Vagina (tissue), 2 donors: ENCODE measurements at regions not wholly inside any gene's neighbourhood (a gene's known extent, or its start where the extent isn't known, plus 50 kb on each side); places are given as distances from the start of the nearest gene placed in this dataset.
"Not testable (repeated sequence)": the region's sequence is repeated elsewhere in the genome, so short reads cannot be mapped to it uniquely, and the experiment has no call there.

Experiments used
- DNase-seq, 2 donors: peaks; one replicate each; pipeline ENCODE4 v3.0.0-alpha.2; 2017; ENCODE audit errors: extremely low spot score in 2 of 2
- H3K27ac ChIP-seq: fragments of 200-600 bp; sonication (generic); one replicate; pipeline ENCODE4 v1.5.1; 2019
- H3K27me3 ChIP-seq: fragments of 200-600 bp; sonication (generic); one replicate; pipeline ENCODE4 v1.5.1; 2019
- H3K36me3 ChIP-seq, 2 donors: fragments of 200-600 bp; sonication (generic); one replicate each; pipeline ENCODE4 v1.5.1; 2017 to 2019
- H3K4me1 ChIP-seq: fragments of 200-600 bp; sonication (generic); one replicate; pipeline ENCODE4 v1.5.1; 2019
- H3K4me3 ChIP-seq, 2 donors: fragments of 200-600 bp; sonication (generic); 1 replicate in 1 of 2; 2 replicates in 1 of 2; pipeline ENCODE4 v1.5.1; 2016 to 2019
- H3K9me3 ChIP-seq: fragments of 200-600 bp; sonication (generic); one replicate; pipeline ENCODE4 v1.5.1; 2019
- POLR2A ChIP-seq, 2 donors: fragments of 450-650 bp; IDR thresholded peaks; one replicate each; pipeline ENCODE4 v1.6.1; 2017; ENCODE audit warnings: antibody characterized with exemption in 2 of 2, mild to moderate bottlenecking in 2 of 2, moderate library complexity in 2 of 2
- POLR2AphosphoS5 ChIP-seq, 2 donors: sonication (generic); formaldehyde crosslinking; IDR thresholded peaks; one replicate each; pipeline ENCODE4 v1.9.0; 2017; ENCODE audit warnings: antibody characterized with exemption in 2 of 2, mild to moderate bottlenecking in 2 of 2, low read depth in 1 of 2; ENCODE audit not compliant: insufficient read depth in 1 of 2
- intact Hi-C: fragments of 100-400 bp; cut with DNase I; formaldehyde crosslinking; loops from one replicate; pipeline ENCODE4 v1.15.1; 2023
- TF ChIP-seq, protein P1 (sequence below), 3 experiments: fragments of 450-650 bp in 2 of 3; fragments of 200-600 bp in 1 of 3; sonication (generic) in 1 of 3; IDR thresholded peaks; one replicate each; pipeline ENCODE4 v1.5.1; 2017 to 2019; ENCODE audit warnings: antibody characterized with exemption in 3 of 3, mild to moderate bottlenecking in 2 of 3, moderate library complexity in 2 of 3

DNA sequence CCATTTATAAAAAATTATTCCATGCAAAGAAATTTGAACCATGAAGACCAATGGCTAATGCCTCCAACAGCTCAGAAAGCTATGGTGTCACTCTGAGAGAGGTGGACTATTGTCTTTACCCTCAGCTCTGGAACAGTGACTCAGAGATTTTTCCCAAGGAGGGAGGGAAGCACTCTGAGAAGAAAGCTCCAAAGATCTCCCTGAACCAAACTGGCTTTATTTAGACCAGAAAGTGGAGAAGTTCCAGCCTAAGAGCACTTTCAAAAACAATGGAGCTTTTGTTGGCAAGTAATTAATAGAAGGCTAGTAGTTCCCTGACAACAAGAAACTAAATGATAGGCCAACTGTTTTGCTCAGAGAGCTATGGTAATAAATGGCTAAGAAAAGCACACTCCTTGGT, 599.9 kb upstream of the MDGA2 start:
- H3K4me3 ChIP-seq, result no peak overlapping the region
- intact Hi-C loops, result no loop called here
- no peaks in the 10 kb centered on the region for H3K36me3 ChIP-seq
- TF ChIP-seq POLR2A (IDR thresholded peaks at IDR 0.05), result no peak
- no peak for TF ChIP-seq POLR2AphosphoS5 (IDR thresholded peaks at IDR 0.05; ENCODE audit: insufficient read depth in 1 of 2, low read depth in 1 of 2)
- TF ChIP-seq, protein P1, sequence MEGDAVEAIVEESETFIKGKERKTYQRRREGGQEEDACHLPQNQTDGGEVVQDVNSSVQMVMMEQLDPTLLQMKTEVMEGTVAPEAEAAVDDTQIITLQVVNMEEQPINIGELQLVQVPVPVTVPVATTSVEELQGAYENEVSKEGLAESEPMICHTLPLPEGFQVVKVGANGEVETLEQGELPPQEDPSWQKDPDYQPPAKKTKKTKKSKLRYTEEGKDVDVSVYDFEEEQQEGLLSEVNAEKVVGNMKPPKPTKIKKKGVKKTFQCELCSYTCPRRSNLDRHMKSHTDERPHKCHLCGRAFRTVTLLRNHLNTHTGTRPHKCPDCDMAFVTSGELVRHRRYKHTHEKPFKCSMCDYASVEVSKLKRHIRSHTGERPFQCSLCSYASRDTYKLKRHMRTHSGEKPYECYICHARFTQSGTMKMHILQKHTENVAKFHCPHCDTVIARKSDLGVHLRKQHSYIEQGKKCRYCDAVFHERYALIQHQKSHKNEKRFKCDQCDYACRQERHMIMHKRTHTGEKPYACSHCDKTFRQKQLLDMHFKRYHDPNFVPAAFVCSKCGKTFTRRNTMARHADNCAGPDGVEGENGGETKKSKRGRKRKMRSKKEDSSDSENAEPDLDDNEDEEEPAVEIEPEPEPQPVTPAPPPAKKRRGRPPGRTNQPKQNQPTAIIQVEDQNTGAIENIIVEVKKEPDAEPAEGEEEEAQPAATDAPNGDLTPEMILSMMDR (IDR thresholded peaks at IDR 0.05), result no peak
- no peaks in the 10 kb centered on the region for H3K27me3 ChIP-seq
- no peaks in the 10 kb centered on the region for H3K4me1 ChIP-seq
- H3K9me3 ChIP-seq, result no peaks in the 10 kb centered on the region
- no peak for DNase-seq
- no peak overlapping the region for H3K27ac ChIP-seq

DNA sequence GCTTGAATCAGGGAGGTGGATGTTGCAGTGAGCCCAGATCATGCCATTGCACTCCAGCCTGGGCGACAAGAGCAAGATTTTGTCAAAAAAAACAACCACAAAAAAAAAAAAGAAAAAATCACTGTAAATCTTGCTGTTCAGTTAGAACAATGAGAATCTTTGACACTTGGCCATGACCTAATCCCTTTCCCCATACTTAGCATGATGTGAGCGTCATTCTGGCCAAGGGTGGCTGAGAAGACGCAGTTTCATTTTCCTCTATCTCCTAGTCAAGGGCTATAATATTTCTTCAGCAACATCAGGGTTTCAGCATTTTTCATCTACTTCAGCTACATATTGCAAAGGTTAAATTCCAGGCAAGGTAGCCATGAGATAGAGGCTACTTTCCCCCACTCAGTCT, 599.4 kb upstream of the MDGA2 start:
- no peaks in the 10 kb centered on the region for H3K4me1 ChIP-seq
- no peak for DNase-seq
- H3K36me3 ChIP-seq, result no peaks in the 10 kb centered on the region
- H3K9me3 ChIP-seq, result no peaks in the 10 kb centered on the region
- intact Hi-C loops, result no loop called here
- no peak overlapping the region for H3K4me3 ChIP-seq
- no peak overlapping the region for H3K27ac ChIP-seq
- no peak for TF ChIP-seq POLR2A (IDR thresholded peaks at IDR 0.05)
- TF ChIP-seq, protein P1 (IDR thresholded peaks at IDR 0.05), result no peak
- TF ChIP-seq POLR2AphosphoS5 (IDR thresholded peaks at IDR 0.05; ENCODE audit: insufficient read depth in 1 of 2, low read depth in 1 of 2), result no peak
- H3K27me3 ChIP-seq, result no peaks in the 10 kb centered on the region

DNA sequence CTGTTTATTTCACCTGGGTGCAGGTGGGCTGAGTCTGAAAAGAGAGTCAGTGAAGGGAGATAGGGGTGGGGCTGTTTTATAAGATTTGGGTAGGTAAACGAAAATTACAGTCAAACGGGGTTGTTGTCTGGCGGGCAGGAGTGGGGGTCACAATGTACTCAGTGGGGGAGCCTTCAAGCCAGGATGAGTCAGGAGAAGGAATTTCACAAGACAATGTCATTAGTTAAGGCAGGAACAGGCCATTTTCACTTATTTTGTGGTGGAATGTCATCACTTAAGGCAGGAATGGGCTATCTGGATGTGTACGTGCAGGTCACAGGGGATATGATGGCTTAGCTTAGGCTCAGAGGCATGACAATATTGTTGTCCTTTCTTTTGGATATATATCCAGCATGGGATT, 592.5 kb upstream of the MDGA2 start:
- DNase-seq, H3K9me3 ChIP-seq, H3K27ac ChIP-seq, H3K4me3 ChIP-seq, H3K4me1 ChIP-seq, H3K27me3 ChIP-seq, intact Hi-C loops, H3K36me3 ChIP-seq: not testable (repeated sequence)

DNA sequence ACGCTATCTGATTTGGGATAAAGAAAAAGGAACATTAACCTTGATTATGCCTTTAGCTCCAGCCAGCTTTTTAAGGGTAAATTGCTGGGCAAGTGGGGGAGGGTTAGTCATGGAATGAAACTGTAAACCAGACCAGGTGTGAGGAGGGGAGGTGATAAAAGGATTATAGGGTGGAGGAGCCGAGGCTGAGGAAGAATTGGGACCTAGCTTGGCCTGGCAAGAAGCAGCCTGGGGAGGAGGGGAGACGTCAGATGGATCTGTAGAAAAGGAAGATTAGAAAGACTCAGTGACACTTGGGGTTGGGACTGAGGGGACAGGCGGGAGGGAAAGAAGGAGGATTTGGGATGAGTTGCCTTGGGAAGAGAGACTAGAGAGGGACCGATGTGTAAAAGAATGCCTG, 590.8 kb upstream of the MDGA2 start:
- H3K9me3 ChIP-seq, H3K27ac ChIP-seq, DNase-seq, intact Hi-C loops, H3K4me1 ChIP-seq, H3K27me3 ChIP-seq, H3K4me3 ChIP-seq, H3K36me3 ChIP-seq: not testable (repeated sequence)

DNA sequence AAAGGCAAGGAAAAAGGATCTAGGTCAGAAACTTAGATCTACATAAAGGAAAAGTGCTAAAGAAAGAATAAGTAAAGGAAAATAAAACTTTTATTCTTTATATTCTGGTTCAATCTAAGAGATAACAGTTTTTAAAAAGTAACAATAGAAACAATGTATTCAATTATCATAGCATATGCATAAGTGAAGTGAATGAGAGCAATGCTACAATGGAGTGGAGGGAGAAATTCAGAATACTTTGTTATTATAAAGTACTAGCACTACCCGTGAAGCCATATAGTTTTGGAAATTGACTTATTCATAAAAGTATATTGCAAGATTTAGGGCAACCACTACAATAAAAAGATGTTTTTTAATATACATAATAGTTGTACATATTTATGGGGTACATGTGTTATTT, 586.0 kb upstream of the MDGA2 start:
- intact Hi-C loops, result no loop called here
- Histone ChIP-seq H3K27me3 (no peaks in the 10 kb centered on the region), H3K9me3 (no peaks in the 10 kb centered on the region), H3K4me3 (no peak overlapping the region), H3K4me1 (no peaks in the 10 kb centered on the region), H3K27ac (no peak overlapping the region), H3K36me3 (no peaks in the 10 kb centered on the region)
- TF ChIP-seq, protein P1 (IDR thresholded peaks at IDR 0.05), result no peak
- no peak for TF ChIP-seq POLR2A (IDR thresholded peaks at IDR 0.05)
- no peak for TF ChIP-seq POLR2AphosphoS5 (IDR thresholded peaks at IDR 0.05; ENCODE audit: insufficient read depth in 1 of 2, low read depth in 1 of 2)
- no peak for DNase-seq

DNA sequence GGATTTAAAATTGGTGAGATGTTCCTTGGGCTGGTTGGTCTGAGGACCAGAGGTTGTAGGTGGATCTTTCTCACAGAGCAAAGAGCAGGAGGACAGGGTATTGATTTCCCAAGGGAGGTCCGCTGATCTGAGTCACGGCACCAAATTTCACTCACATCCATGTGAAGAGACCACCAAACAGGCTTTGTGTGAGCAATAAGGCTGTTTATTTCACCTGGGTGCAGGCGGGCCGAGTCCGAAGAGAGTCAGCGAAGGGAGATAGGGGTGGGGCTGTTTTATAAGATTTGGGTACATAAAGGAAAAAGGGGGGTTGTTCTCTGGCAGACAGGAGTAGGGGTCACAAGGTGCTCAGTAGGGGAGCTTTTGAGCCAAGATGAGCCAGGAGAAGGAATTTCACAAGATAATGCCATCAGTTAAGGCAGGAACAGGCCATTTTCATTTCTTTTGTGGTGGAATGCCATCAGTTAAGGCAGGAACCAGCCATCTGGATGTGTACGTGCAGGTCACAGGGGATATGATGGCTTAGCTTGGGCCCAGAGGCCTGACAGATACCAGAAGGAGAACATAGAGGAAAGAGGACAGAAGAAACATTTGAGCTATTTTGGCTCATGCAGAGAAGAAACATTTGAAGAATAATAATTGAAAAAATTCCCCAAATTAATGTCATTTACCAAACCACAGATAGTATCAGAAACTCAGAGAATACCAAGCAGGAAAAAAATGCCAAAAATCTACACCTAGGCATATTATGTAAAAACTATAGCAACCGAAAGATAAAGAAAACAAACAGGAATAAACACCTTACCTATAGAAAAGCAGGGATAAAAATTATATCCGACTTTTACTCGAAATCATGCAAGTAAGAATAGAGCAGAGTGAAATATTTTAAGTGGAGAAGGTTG, 585.2 kb upstream of the MDGA2 start:
- DNase-seq, H3K9me3 ChIP-seq: not testable (repeated sequence)

DNA sequence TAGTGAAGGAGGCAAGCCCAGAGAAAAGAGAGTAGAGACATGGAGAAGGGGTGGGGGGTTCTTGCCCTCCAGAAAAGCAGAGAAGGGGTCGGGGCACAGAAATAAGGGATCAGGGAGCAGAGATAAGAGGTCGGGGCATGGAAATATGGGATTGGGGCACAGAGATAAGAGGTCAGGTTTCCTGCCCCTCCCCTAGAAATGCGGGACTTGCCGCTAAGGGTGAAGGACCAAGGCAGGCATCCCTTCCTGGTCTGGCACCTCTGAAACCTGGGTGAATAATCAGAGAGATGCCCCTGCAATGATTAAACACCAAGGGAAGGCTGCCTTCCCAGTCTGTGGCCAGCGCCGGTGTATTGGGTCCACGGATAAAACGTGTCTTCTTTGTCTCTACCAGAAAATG, 584.5 kb upstream of the MDGA2 start:
- H3K9me3 ChIP-seq, H3K4me1 ChIP-seq, intact Hi-C loops, H3K4me3 ChIP-seq, DNase-seq, H3K27me3 ChIP-seq, H3K27ac ChIP-seq, H3K36me3 ChIP-seq: not testable (repeated sequence)

More for the DNA sequence above, 585.2 kb upstream of the MDGA2 start:
- H3K36me3 ChIP-seq, H3K4me1 ChIP-seq, intact Hi-C loops, H3K4me3 ChIP-seq, H3K27ac ChIP-seq, H3K27me3 ChIP-seq: not testable (repeated sequence)

DNA sequence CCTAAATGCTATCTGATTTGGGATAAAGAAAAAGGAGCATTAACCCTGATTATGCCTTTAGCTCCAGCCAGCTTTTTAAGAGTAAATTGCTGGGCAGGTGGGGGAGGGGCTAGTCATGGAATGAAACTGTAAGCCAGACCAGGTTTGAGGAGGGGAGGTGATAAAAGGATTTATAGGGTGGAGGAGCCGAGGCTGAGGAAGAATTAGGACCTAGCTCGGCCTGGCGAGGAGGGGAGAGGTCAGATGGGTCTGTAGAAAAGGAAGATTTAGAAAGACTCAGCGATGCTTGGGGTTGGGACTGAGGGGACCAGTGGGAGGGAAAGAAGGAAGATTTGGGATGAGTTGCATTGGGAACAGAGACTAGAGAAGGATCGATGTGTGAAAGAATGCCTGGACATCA, 583.8 kb upstream of the MDGA2 start:
- H3K27me3 ChIP-seq, H3K9me3 ChIP-seq, H3K4me1 ChIP-seq, H3K36me3 ChIP-seq, intact Hi-C loops, H3K4me3 ChIP-seq, DNase-seq, H3K27ac ChIP-seq: not testable (repeated sequence)

DNA sequence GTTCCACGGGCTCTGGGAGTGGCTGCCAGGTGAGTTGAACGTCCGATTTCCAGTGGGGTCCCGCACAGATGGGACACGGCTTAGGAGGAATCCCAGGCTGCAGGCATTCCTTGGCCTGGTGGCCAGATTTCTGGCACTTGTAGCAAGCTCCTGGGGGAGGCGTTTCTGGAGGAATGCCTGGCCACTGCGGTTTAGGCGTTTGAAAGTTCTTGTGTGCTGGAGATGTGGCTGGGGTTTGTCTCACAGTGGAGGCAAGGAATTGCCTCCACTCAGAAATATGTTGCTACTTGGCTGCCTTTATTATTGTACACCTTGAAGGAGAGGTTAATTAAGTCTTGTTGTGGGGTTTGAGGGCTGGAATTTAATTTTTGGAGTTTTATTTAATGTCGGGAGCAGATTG, 583.3 kb upstream of the MDGA2 start:
- H3K27me3 ChIP-seq, H3K9me3 ChIP-seq, H3K4me1 ChIP-seq, intact Hi-C loops, H3K36me3 ChIP-seq, H3K27ac ChIP-seq, H3K4me3 ChIP-seq, DNase-seq: not testable (repeated sequence)
